HepG2 (cell line): ENCODE measurements at regions not wholly inside any gene's neighbourhood (a gene's known extent, or its start where the extent isn't known, plus 50 kb on each side); places are given as distances from the start of the nearest gene placed in this dataset.

Source experiments
- ATAC-seq: fragments of 200-7000 bp; cut with Tn5 transposase; 3 replicates; pipeline ENCODE4 v1.9.1; 2020; ENCODE audit warnings: mild to moderate bottlenecking, moderate library complexity
- BruUV-seq: library from RNA; stranded (reverse); fragments of 400-500 nt; replicated peaks from 2 replicates; lab custom pipeline; 2021; lab: Mats Ljungman, UMichigan
- CTCF ChIA-PET: fragments of 300-600 bp; formaldehyde crosslinking; extraction: SDS; loops from one replicate; lab custom pipeline; 2021; ENCODE audit warnings: low total read pairs, inconsistent platforms, low intra/inter-chr PET ratio; lab: Yijun Ruan, JAX
- POLR2A ChIA-PET: fragments of 350-600 bp; sonication (Branson Sonifier 250); formaldehyde crosslinking; loops from one replicate; lab custom pipeline; 2020; ENCODE audit warnings: antibody characterized with exemption, inconsistent platforms; lab: Yijun Ruan, JAX
- DNase-seq: peaks from one replicate; pipeline ENCODE4 v3.0.0-alpha.2; 2015; ENCODE audit warnings: low spot score
- FAIRE-seq: peaks from 3 replicates; lab custom pipeline; 2011; peaks lifted over from hg19 to GRCh38; lab: Jason Lieb, UNC
- H2AFZ ChIP-seq: one replicate; pipeline ENCODE4 v1.6.1; 2011; ENCODE audit warnings: low read length, inconsistent platforms
- H3K27ac ChIP-seq: fragments of 300-600 bp; 3 replicates; pipeline ENCODE4 v1.8.0; 2011; ENCODE audit warnings: mixed run types, mild to moderate bottlenecking, mixed read lengths, low read length, inconsistent platforms; ENCODE audit not compliant: insufficient read depth; ENCODE audit errors: extremely low read length
- H3K27me3 ChIP-seq, 2 experiments: fragments of 200-600 bp in 1 of 2; 2 replicates in 1 of 2; 3 replicates in 1 of 2; pipeline versions ENCODE4 v1.6.0 to v1.8.0; 2011; ENCODE audit warnings: low read length in 2 of 2, mild to moderate bottlenecking in 2 of 2, moderate library complexity in 2 of 2, inconsistent platforms in 1 of 2; ENCODE audit not compliant: insufficient read depth in 2 of 2, control insufficient read depth in 1 of 2
- H3K36me3 ChIP-seq, 2 experiments: fragments of 200-600 bp in 1 of 2; replicated peaks in 1 of 2; 2 replicates in 1 of 2; 3 replicates in 1 of 2; pipeline versions ENCODE4 v1.5.1 to v1.8.0; 2011; ENCODE audit warnings: low read length in 2 of 2, inconsistent platforms in 1 of 2; ENCODE audit not compliant: insufficient read depth in 2 of 2, control insufficient read depth in 1 of 2
- H3K4me1 ChIP-seq: 2 replicates; pipeline ENCODE4 v1.5.1; 2012; ENCODE audit warnings: low read length, inconsistent platforms; ENCODE audit not compliant: insufficient read depth
- H3K4me2 ChIP-seq: 2 replicates; pipeline ENCODE4 v1.6.0; 2011; ENCODE audit warnings: low read depth, low read length, inconsistent platforms
- H3K4me3 ChIP-seq, 3 experiments: fragments of 200-600 bp in 1 of 3; sonication (generic), shearing (Covaris generic) in 1 of 3; replicated peaks in 1 of 3; 2 replicates each; pipeline ENCODE4 v1.5.1; 2011 to 2016; ENCODE audit warnings: low read length in 3 of 3, inconsistent platforms in 2 of 3, low read depth in 2 of 3, mild to moderate bottlenecking in 2 of 3, control low read depth in 1 of 3, mixed read lengths in 1 of 3; ENCODE audit not compliant: insufficient read depth in 1 of 3
- H3K79me2 ChIP-seq: one replicate; pipeline ENCODE4 v1.6.1; 2011; ENCODE audit warnings: low read length, inconsistent platforms; ENCODE audit not compliant: insufficient read depth
- H3K9ac ChIP-seq: 2 replicates; pipeline ENCODE4 v1.6.0; 2011; ENCODE audit warnings: mild to moderate bottlenecking, low read depth, low read length, inconsistent platforms; ENCODE audit not compliant: insufficient read depth
- H3K9me3 ChIP-seq: 2 replicates; pipeline ENCODE4 v1.5.1; 2012; ENCODE audit warnings: mild to moderate bottlenecking, low read length
- H4K20me1 ChIP-seq: 2 replicates; pipeline ENCODE4 v1.6.0; 2011; ENCODE audit warnings: inconsistent platforms, mild to moderate bottlenecking, low read length, moderate library complexity; ENCODE audit not compliant: insufficient read depth
- EEA1 ChIP-seq: sonication (generic); formaldehyde crosslinking; IDR thresholded peaks from 2 replicates; pipeline ENCODE4 v1.5.1; 2020; ENCODE audit warnings: mild to moderate bottlenecking, missing genetic modification reagents, borderline replicate concordance
- HNRNPK ChIP-seq: fragments of 200-400 bp; formaldehyde crosslinking; IDR thresholded peaks from 2 replicates; pipeline ENCODE4 v1.6.1; 2018; ENCODE audit warnings: low read length, low read depth, moderate library complexity, mild to moderate bottlenecking; ENCODE audit not compliant: poor library complexity, severe bottlenecking
- IKZF5 ChIP-seq: IDR thresholded peaks from 2 replicates; pipeline ENCODE4 v1.6.1; 2018; ENCODE audit warnings: missing genetic modification reagents, mild to moderate bottlenecking, missing compliant biosample characterization
- JUN ChIP-seq: sonication (generic); formaldehyde crosslinking; IDR thresholded peaks from 2 replicates; pipeline ENCODE4 v1.4.0; 2020; ENCODE audit warnings: mild to moderate bottlenecking, missing genetic modification reagents
- NFAT5 ChIP-seq: sonication (generic); formaldehyde crosslinking; IDR thresholded peaks from 2 replicates; pipeline ENCODE4 v1.4.0; 2020; ENCODE audit warnings: missing genetic modification reagents
- PCBP2 ChIP-seq: fragments of 200-400 bp; formaldehyde crosslinking; optimal IDR thresholded peaks from 2 replicates; pipeline ENCODE3; 2018; ENCODE audit warnings: low read length, low read depth; ENCODE audit not compliant: poor library complexity, severe bottlenecking
- RFX5 ChIP-seq: IDR thresholded peaks from 2 replicates; pipeline ENCODE4 v1.6.1; 2011; ENCODE audit warnings: low read depth, low read length, improper control_type of control experiment
- ZBTB21 ChIP-seq: sonication (generic); formaldehyde crosslinking; IDR thresholded peaks from 2 replicates; pipeline ENCODE4 v1.4.0; 2020; ENCODE audit warnings: missing genetic modification reagents
- ZNF18 ChIP-seq: sonication (generic); formaldehyde crosslinking; IDR thresholded peaks from 2 replicates; pipeline ENCODE4 v1.8.0; 2022; ENCODE audit warnings: mild to moderate bottlenecking, missing genetic modification reagents; ENCODE audit not compliant: insufficient replicate concordance
- ZNF292 ChIP-seq: sonication (generic); formaldehyde crosslinking; IDR thresholded peaks from 2 replicates; pipeline ENCODE4 v1.8.1; 2022; ENCODE audit warnings: mild to moderate bottlenecking, low read depth, missing genetic modification reagents, borderline replicate concordance
- ZNF678 ChIP-seq: sonication (generic); formaldehyde crosslinking; IDR thresholded peaks from 2 replicates; pipeline ENCODE4 v1.4.0; 2020; ENCODE audit warnings: mild to moderate bottlenecking, missing genetic modification reagents
- WGBS: methylation state at CpG from one replicate; pipeline ENCODE4 v1.1.6; 2017; ENCODE audit warnings: low lambda C conversion rate; 5-methylcytosine and 5-hydroxymethylcytosine counted together
- in situ Hi-C: cut with HindIII; loops from 2 replicates; pipeline ENCODE4 v1.10.0; 2017; ENCODE audit warnings: low pct_unique_long_range_greater_than_20kb; ENCODE audit not compliant: extremely low pct_ligation_motif_present
- intact Hi-C: fragments of 100-400 bp; cut with micrococcal nuclease; formaldehyde crosslinking; loops from one replicate; pipeline ENCODE4 v1.10.0; 2022; ENCODE audit not compliant: unreplicated experiment

- Histone ChIP-seq H4K20me1 (no peaks in the 10 kb centered on the region), H3K4me1 (no peaks in the 10 kb centered on the region), H2AFZ (no peak overlapping the region), H3K27me3 (peaks cover 0 to 10% of the 10 kb centered on the region in 2 experiments; a peak in 2 of 5 replicates), H3K4me2 (no peak overlapping the region), H3K9me3 (no peaks in the 10 kb centered on the region), H3K9ac (no peak overlapping the region), H3K27ac (no peak overlapping the region), H3K79me2 (no peaks in the 10 kb centered on the region), H3K36me3 (no peaks in the 10 kb centered on the region), H3K4me3 (no peak overlapping the region)
- ChIA-PET CTCF (no interaction called here), POLR2A (no interaction called here)
- no peak for TF ChIP-seq NFAT5 (CRISPR knock-in tag)
- no peak for TF ChIP-seq ZNF18 (CRISPR knock-in tag)
- no peak for TF ChIP-seq ZNF678
- TF ChIP-seq EEA1 = no peak
- no peak for TF ChIP-seq ZNF292
- no peak for TF ChIP-seq ZBTB21
- TF ChIP-seq PCBP2 = peak; percentile 21
- TF ChIP-seq HNRNPK = peak; percentile 75
- no peak for TF ChIP-seq JUN
- TF ChIP-seq IKZF5 = no peak
- no peak for TF ChIP-seq RFX5
- no peak for ATAC-seq
- intact Hi-C loops = loop anchor here (10.0 kb wide), 1 partner anchor 1061 kb away; no protein-coding TSS in a partner anchor
- FAIRE-seq = no peak
- WGBS = 3% methylated on average over 2 of the region's 2 CpGs
- no peak for DNase-seq
- no TSS peak for BruUV-seq
- in situ Hi-C loops = no loop called here
Measured at GRCh38 chr16:22635357-22635761, 124.7 kb downstream of the NPIPB5 start.
